NB4 (cell line): ENCODE measurements at regions not wholly inside any gene's neighbourhood (a gene's known extent, or its start where the extent isn't known, plus 50 kb on each side); places are given as distances from the start of the nearest gene placed in this dataset.

ENCODE experiments used
- MAX ChIP-seq: IDR thresholded peaks from 2 replicates; pipeline ENCODE4 v1.6.1; 2011; ENCODE audit warnings: low read depth, low read length
- POLR2A ChIP-seq: IDR thresholded peaks from 2 replicates; pipeline ENCODE4 v1.6.1; 2011; ENCODE audit warnings: mild to moderate bottlenecking; ENCODE audit not compliant: insufficient read length; ENCODE audit errors: extremely low read depth
- TF ChIP-seq, protein P1 (sequence below): IDR thresholded peaks from one replicate; pipeline ENCODE4 v1.5.1; 2012; ENCODE audit warnings: low read depth, low read length

- TF ChIP-seq POLR2A (no peak), MAX (no peak)
- TF ChIP-seq, protein P1, sequence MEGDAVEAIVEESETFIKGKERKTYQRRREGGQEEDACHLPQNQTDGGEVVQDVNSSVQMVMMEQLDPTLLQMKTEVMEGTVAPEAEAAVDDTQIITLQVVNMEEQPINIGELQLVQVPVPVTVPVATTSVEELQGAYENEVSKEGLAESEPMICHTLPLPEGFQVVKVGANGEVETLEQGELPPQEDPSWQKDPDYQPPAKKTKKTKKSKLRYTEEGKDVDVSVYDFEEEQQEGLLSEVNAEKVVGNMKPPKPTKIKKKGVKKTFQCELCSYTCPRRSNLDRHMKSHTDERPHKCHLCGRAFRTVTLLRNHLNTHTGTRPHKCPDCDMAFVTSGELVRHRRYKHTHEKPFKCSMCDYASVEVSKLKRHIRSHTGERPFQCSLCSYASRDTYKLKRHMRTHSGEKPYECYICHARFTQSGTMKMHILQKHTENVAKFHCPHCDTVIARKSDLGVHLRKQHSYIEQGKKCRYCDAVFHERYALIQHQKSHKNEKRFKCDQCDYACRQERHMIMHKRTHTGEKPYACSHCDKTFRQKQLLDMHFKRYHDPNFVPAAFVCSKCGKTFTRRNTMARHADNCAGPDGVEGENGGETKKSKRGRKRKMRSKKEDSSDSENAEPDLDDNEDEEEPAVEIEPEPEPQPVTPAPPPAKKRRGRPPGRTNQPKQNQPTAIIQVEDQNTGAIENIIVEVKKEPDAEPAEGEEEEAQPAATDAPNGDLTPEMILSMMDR = no peak
Observed at GRCh38 chr7:91543646-91544045, 279.4 kb downstream of the FZD1 start.
